Body of pancreas (tissue), 4 donors: ENCODE measurements at regions not wholly inside any gene's neighbourhood (a gene's known extent, or its start where the extent isn't known, plus 50 kb on each side); places are given as distances from the start of the nearest gene placed in this dataset.

ENCODE experiments used
- CTCF ChIP-seq, 7 experiments: fragments of 450-650 bp in 4 of 7; fragments of 200-600 bp in 3 of 7; sonication (generic) in 3 of 7; IDR thresholded peaks; one replicate each; pipeline ENCODE4 v1.5.1; 2016 to 2019; ENCODE audit warnings: antibody characterized with exemption in 7 of 7
- POLR2A ChIP-seq, 3 donors: fragments of 450-650 bp; IDR thresholded peaks; one replicate each; pipeline ENCODE4 v1.6.1; 2016; ENCODE audit warnings: antibody characterized with exemption in 3 of 3, mild to moderate bottlenecking in 2 of 3

GRCh38 chr18:60199505-60199904 is 173.1 kb downstream of the MC4R start:
- TF ChIP-seq CTCF (IDR thresholded peaks at IDR 0.05) (no peak), POLR2A (IDR thresholded peaks at IDR 0.05) (no peak)
